NCI-H69 (cell line): ENCODE measurements at regions not wholly inside any gene's neighbourhood (a gene's known extent, or its start where the extent isn't known, plus 50 kb on each side); places are given as distances from the start of the nearest gene placed in this dataset.
"Not testable (repeated sequence)": the region's sequence is repeated elsewhere in the genome, so short reads cannot be mapped to it uniquely, and the experiment has no call there.

ENCODE experiments used
- DNase-seq: peaks from one replicate; lab custom pipeline; 2025; lab: John Stamatoyannopoulos, UW

GRCh38 chr2:76170856-76171255 lies 460.1 kb upstream of the GCFC2 start:
- no peak for DNase-seq

- DNase-seq, result no peak
Observed at GRCh38 chr2:76170009-76170384, 459.3 kb upstream of the GCFC2 start.

GRCh38 chr2:76169276-76170008 lies 458.7 kb upstream of the GCFC2 start:
- no peak for DNase-seq

GRCh38 chr2:76163860-76164259 lies 453.1 kb upstream of the GCFC2 start:
- DNase-seq, result no peak

- DNase-seq, result no peak
Observed at GRCh38 chr2:76160670-76161069, 450.0 kb upstream of the GCFC2 start.

- DNase-seq, result no peak
Observed at GRCh38 chr2:76159042-76159648, 448.4 kb upstream of the GCFC2 start.

GRCh38 chr2:76157531-76157930 lies 446.8 kb upstream of the GCFC2 start:
- no peak for DNase-seq

- no peak for DNase-seq
Observed at GRCh38 chr2:76154981-76155380, 444.3 kb upstream of the GCFC2 start.

GRCh38 chr2:76149846-76150245 lies 439.1 kb upstream of the GCFC2 start:
- no peak for DNase-seq

GRCh38 chr2:76139303-76139702 lies 428.6 kb upstream of the GCFC2 start:
- DNase-seq, result not testable (repeated sequence)

GRCh38 chr2:76128622-76129021 lies 417.9 kb upstream of the GCFC2 start:
- DNase-seq, result no peak

GRCh38 chr2:76120176-76120575 lies 409.5 kb upstream of the GCFC2 start:
- DNase-seq, result no peak

- no peak for DNase-seq
Observed at GRCh38 chr2:76089683-76090082, 379.0 kb upstream of the GCFC2 start.

GRCh38 chr2:76083248-76083647 lies 372.5 kb upstream of the GCFC2 start:
- DNase-seq, result no peak

GRCh38 chr2:76082509-76082908 lies 371.8 kb upstream of the GCFC2 start:
- DNase-seq, result no peak

- peak; percentile 0 for DNase-seq
Observed at GRCh38 chr2:76080154-76080553, 369.4 kb upstream of the GCFC2 start.

GRCh38 chr2:76075126-76075525 lies 364.4 kb upstream of the GCFC2 start:
- DNase-seq, result peak; percentile 60

GRCh38 chr2:76073992-76074604 lies 363.4 kb upstream of the GCFC2 start:
- DNase-seq, result no peak

GRCh38 chr2:76050196-76050595 lies 339.5 kb upstream of the GCFC2 start:
- DNase-seq, result peak; percentile 1

GRCh38 chr2:76044701-76045100 lies 334.0 kb upstream of the GCFC2 start:
- no peak for DNase-seq

- DNase-seq, result no peak
Observed at GRCh38 chr2:76039505-76039904, 328.8 kb upstream of the GCFC2 start.

- no peak for DNase-seq
Observed at GRCh38 chr2:76027761-76028160, 317.0 kb upstream of the GCFC2 start.

- peak; percentile 2 for DNase-seq
Observed at GRCh38 chr2:76019128-76019527, 308.4 kb upstream of the GCFC2 start.
